Spleen (tissue), 11 donors: ENCODE measurements at regions not wholly inside any gene's neighbourhood (a gene's known extent, or its start where the extent isn't known, plus 50 kb on each side); places are given as distances from the start of the nearest gene placed in this dataset.
"Not testable (repeated sequence)": the region's sequence is repeated elsewhere in the genome, so short reads cannot be mapped to it uniquely, and the experiment has no call there.

Experiments
- DNase-seq: peaks from one replicate; pipeline ENCODE4 v3.0.0-alpha.2; 2020
- H3K27ac ChIP-seq, 8 donors: fragments of 200-600 bp; sonication (generic) in 7 of 8; 1 replicate in 4 of 8; 2 replicates in 4 of 8; pipeline versions ENCODE4 v1.5.0 to v1.8.0; 2016 to 2021; ENCODE audit warnings: inconsistent platforms in 4 of 8, mild to moderate bottlenecking in 4 of 8, moderate library complexity in 1 of 8
- H3K27me3 ChIP-seq, 7 donors: fragments of 200-600 bp; sonication (generic) in 6 of 7; replicated peaks in 1 of 7; 1 replicate in 4 of 7; 2 replicates in 3 of 7; pipeline versions ENCODE4 v1.5.0 to v1.8.0; 2016 to 2021; ENCODE audit warnings: inconsistent platforms in 3 of 7, mild to moderate bottlenecking in 1 of 7
- H3K36me3 ChIP-seq, 6 donors: fragments of 200-600 bp; sonication (generic) in 5 of 6; 1 replicate in 4 of 6; 2 replicates in 2 of 6; pipeline versions ENCODE4 v1.5.0 to v1.8.0; 2016 to 2021; ENCODE audit warnings: inconsistent platforms in 2 of 6
- H3K4me1 ChIP-seq, 6 donors: fragments of 200-600 bp; sonication (generic) in 5 of 6; 1 replicate in 3 of 6; 2 replicates in 3 of 6; pipeline versions ENCODE4 v1.5.0 to v1.8.0; 2016 to 2021; ENCODE audit warnings: inconsistent platforms in 3 of 6
- H3K4me3 ChIP-seq, 8 donors: fragments of 200-600 bp; sonication (generic) in 7 of 8; 1 replicate in 4 of 8; 2 replicates in 4 of 8; pipeline versions ENCODE4 v1.5.0 to v1.8.0; 2016 to 2021; ENCODE audit warnings: inconsistent platforms in 4 of 8, mild to moderate bottlenecking in 4 of 8, moderate library complexity in 2 of 8
- H3K9me3 ChIP-seq, 8 donors: fragments of 200-600 bp; sonication (generic) in 7 of 8; 1 replicate in 4 of 8; 2 replicates in 4 of 8; pipeline versions ENCODE4 v1.5.0 to v1.8.0; 2016 to 2021; ENCODE audit warnings: inconsistent platforms in 4 of 8
- CTCF ChIP-seq, 11 experiments: fragments of 200-600 bp in 7 of 11; fragments of 450-650 bp in 4 of 11; sonication (generic) in 4 of 11; IDR thresholded peaks in 8 of 11; conservative IDR thresholded peaks in 3 of 11; 1 replicate in 7 of 11; 2 replicates in 4 of 11; pipeline versions ENCODE4 v1.4.0 to v1.8.0; 2016 to 2021; ENCODE audit warnings: antibody characterized with exemption in 11 of 11, inconsistent platforms in 4 of 11, mild to moderate bottlenecking in 1 of 11
- POLR2A ChIP-seq, 3 donors: fragments of 450-650 bp; IDR thresholded peaks; one replicate each; pipeline ENCODE4 v1.5.1; 2017; ENCODE audit warnings: antibody characterized with exemption in 3 of 3, mild to moderate bottlenecking in 1 of 3
- POLR2AphosphoS5 ChIP-seq, 3 donors: sonication (generic); formaldehyde crosslinking; IDR thresholded peaks; one replicate each; pipeline ENCODE4 v1.5.1; 2017; ENCODE audit warnings: antibody characterized with exemption in 3 of 3
- WGBS, 5 donors: extraction: QIAGEN DNeasy Blood & Tissue Kit in 3 of 5; methylation state at CpG; one replicate each; pipeline versions ENCODE4 v1.1.5 to v1.1.7; 2013 to 2018; 5-methylcytosine and 5-hydroxymethylcytosine counted together
- intact Hi-C: fragments of 100-400 bp; cut with DNase I; formaldehyde crosslinking; loops from one replicate; pipeline ENCODE4 v1.15.0; 2023; ENCODE audit warnings: low total_unique reads
- donor health status: healthy with polysubstance abuse.
- donor health status: DM: no; HTN: no; CAD: no; lungs with moderate emphysema.
- donor health status: DM: no; HTN: no; CAD: no.
- donor health status: Bipolar disorder and iron deficiency.
- donor health status: healthy.
- donor health status: DM: no; HTN: no; CAD: no.
- donor health status: DM: yes; HTN: yes; CAD: no.

GRCh38 chr10:33703501-33704213, 369.2 kb upstream of the NRP1 start:
- WGBS, 5 donors = 58 to 78% (median 68%) methylated on average over 7 of the region's 7 CpGs
- DNase-seq = no peak
- Histone ChIP-seq H3K4me3 (no peak overlapping the region), H3K27me3 (no peaks in the 10 kb centered on the region), H3K27ac (peak overlapping the region in 1 of 8 donors; percentile 22), H3K36me3 (no peaks in the 10 kb centered on the region), H3K9me3 (no peaks in the 10 kb centered on the region), H3K4me1 (peaks cover 0 to 9% (median 5%) of the 10 kb centered on the region in 6 donors)
- intact Hi-C loops = no loop called here
- no peak for TF ChIP-seq POLR2A (IDR thresholded peaks at IDR 0.05)
- peak in 1 of 3 donors; percentile 22 for TF ChIP-seq POLR2AphosphoS5 (IDR thresholded peaks at IDR 0.05)
- no peak for TF ChIP-seq CTCF (IDR thresholded peaks at IDR 0.05 in 8 of 11, conservative IDR thresholded peaks at IDR 0.05 in 3 of 11)

- no peaks in the 10 kb centered on the region for H3K36me3 ChIP-seq
- no peak overlapping the region for H3K27ac ChIP-seq
- TF ChIP-seq POLR2AphosphoS5 (IDR thresholded peaks at IDR 0.05) (no peak), CTCF (IDR thresholded peaks at IDR 0.05 in 8 of 11, conservative IDR thresholded peaks at IDR 0.05 in 3 of 11) (no peak), POLR2A (IDR thresholded peaks at IDR 0.05) (no peak)
- H3K27me3 ChIP-seq = no peaks in the 10 kb centered on the region
- peaks cover 0 to 14% (median 3%) of the 10 kb centered on the region in 8 donors for H3K9me3 ChIP-seq
- H3K4me1 ChIP-seq = no peaks in the 10 kb centered on the region
- intact Hi-C loops = no loop called here
- no peak for DNase-seq
- H3K4me3 ChIP-seq = no peak overlapping the region
These were observed 363.6 kb upstream of the NRP1 start for GRCh38 chr10:33698033-33698432.

GRCh38 chr10:33697016-33697415, 362.5 kb upstream of the NRP1 start:
- Histone ChIP-seq H3K4me3 (no peak overlapping the region), H3K9me3 (peaks cover 0 to 24% (median 5%) of the 10 kb centered on the region in 8 donors), H3K27ac (no peak overlapping the region), H3K36me3 (no peaks in the 10 kb centered on the region), H3K27me3 (no peaks in the 10 kb centered on the region), H3K4me1 (no peaks in the 10 kb centered on the region)
- 92 to 97% (median 95%) methylated on average over 5 of the region's 5 CpGs for WGBS, 5 donors
- intact Hi-C loops = no loop called here
- TF ChIP-seq CTCF (IDR thresholded peaks at IDR 0.05 in 8 of 11, conservative IDR thresholded peaks at IDR 0.05 in 3 of 11) (no peak), POLR2AphosphoS5 (IDR thresholded peaks at IDR 0.05) (no peak), POLR2A (IDR thresholded peaks at IDR 0.05) (no peak)
- DNase-seq = no peak

DNA sequence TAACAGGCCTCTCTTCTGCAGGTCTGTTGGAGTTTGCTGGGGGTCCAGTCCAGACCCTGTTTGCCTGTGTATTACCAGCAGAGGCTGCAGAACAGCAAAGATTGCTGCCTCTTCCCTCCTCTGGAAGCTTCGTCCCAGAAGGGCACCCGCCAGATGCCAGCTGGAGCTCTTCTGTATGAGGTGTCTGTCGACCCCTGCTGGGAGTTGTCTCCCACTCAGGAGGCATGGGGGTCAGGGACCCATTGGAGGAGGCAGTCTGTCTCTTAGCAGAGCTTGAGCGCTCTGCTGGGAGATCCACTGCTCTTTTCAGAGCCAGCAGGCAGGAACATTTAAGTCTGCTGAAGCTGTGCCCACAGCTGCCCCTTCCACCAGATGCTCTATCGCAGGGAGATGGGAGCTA, 361.1 kb upstream of the NRP1 start:
- no peaks in the 10 kb centered on the region for H3K36me3 ChIP-seq
- no peak overlapping the region for H3K27ac ChIP-seq
- intact Hi-C loops = no loop called here
- WGBS, 5 donors = 85 to 97% (median 88%) methylated on average over 4 to 5 of the region's 5 CpGs
- H3K27me3 ChIP-seq = no peaks in the 10 kb centered on the region
- H3K4me3 ChIP-seq = no peak overlapping the region
- no peak for DNase-seq
- H3K9me3 ChIP-seq = peaks cover 0 to 39% (median 20%) of the 10 kb centered on the region in 8 donors
- TF ChIP-seq POLR2AphosphoS5 (IDR thresholded peaks at IDR 0.05) (no peak), POLR2A (IDR thresholded peaks at IDR 0.05) (no peak), CTCF (IDR thresholded peaks at IDR 0.05 in 8 of 11, conservative IDR thresholded peaks at IDR 0.05 in 3 of 11) (no peak)
- no peaks in the 10 kb centered on the region for H3K4me1 ChIP-seq

DNA sequence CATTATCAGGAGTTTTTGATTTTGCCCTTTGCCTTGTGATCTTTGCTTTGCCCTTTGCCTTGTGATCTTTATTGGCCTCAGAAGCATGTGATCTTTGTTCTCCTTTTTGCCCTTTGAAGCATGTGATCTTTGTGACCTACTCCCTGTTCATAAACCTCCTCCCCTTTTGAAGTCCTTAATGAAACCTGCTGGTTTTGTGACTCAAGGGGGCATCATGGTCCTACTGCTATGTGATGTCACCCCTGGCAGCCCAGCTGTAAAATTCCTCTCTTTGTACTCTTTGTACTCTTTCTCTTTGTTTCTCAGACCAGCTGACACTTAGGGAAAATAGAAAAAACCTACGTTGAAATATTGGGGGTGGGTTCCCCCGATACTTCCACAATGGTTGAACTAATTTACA, 356.1 kb upstream of the NRP1 start:
- H3K36me3 ChIP-seq, DNase-seq, H3K4me1 ChIP-seq, H3K4me3 ChIP-seq, H3K27ac ChIP-seq, H3K27me3 ChIP-seq, intact Hi-C loops: not testable (repeated sequence)
- peaks cover 0 to 67% (median 45%) of the 10 kb centered on the region in 8 donors for H3K9me3 ChIP-seq
- WGBS, 5 donors = 86 to 99% (median 90%) methylated on average over 2 of the region's 2 CpGs
